Astrocyte (in vitro differentiated cells and primary cell): ENCODE measurements at regions not wholly inside any gene's neighbourhood (a gene's known extent, or its start where the extent isn't known, plus 50 kb on each side); places are given as distances from the start of the nearest gene placed in this dataset.

ENCODE experiments used
- CTCF ChIP-seq: IDR thresholded peaks from 2 replicates; pipeline ENCODE4 v1.5.1; 2011; ENCODE audit warnings: low read depth, mild to moderate bottlenecking, inconsistent platforms, low read length, moderate library complexity; ENCODE audit not compliant: insufficient read depth
- EZH2 ChIP-seq: IDR thresholded peaks from 2 replicates; pipeline ENCODE4 v1.6.1; 2012; ENCODE audit warnings: mild to moderate bottlenecking, low read length, inconsistent platforms; ENCODE audit not compliant: insufficient read depth

- TF ChIP-seq CTCF (no peak), EZH2 (no peak)
Observed at GRCh38 chr11:131275580-131275979, 94.8 kb upstream of the NTM start.
